KG1 (cell line): ENCODE measurements at regions not wholly inside any gene's neighbourhood (a gene's known extent, or its start where the extent isn't known, plus 50 kb on each side); places are given as distances from the start of the nearest gene placed in this dataset.
"Not testable (repeated sequence)": the region's sequence is repeated elsewhere in the genome, so short reads cannot be mapped to it uniquely, and the experiment has no call there.

ENCODE experiments used
- DNase-seq: peaks from one replicate; lab custom pipeline; 2025; lab: John Stamatoyannopoulos, UW

GRCh38 chr4:33649471-33649870, 2594.8 kb downstream of the ARAP2 start:
- no peak for DNase-seq

- no peak for DNase-seq
These were observed 2594.3 kb downstream of the ARAP2 start for GRCh38 chr4:33650036-33650435.

GRCh38 chr4:33658971-33659370, 2585.3 kb downstream of the ARAP2 start:
- DNase-seq: no peak

GRCh38 chr4:33661636-33662035, 2582.7 kb downstream of the ARAP2 start:
- no peak for DNase-seq

GRCh38 chr4:33685939-33686338, 2558.4 kb downstream of the ARAP2 start:
- no peak for DNase-seq

GRCh38 chr4:33696041-33696440, 2548.3 kb downstream of the ARAP2 start:
- no peak for DNase-seq

- DNase-seq: no peak
These were observed 2547.7 kb downstream of the ARAP2 start for GRCh38 chr4:33696586-33696985.

GRCh38 chr4:33709247-33709646, 2535.1 kb downstream of the ARAP2 start:
- DNase-seq: no peak

GRCh38 chr4:33711826-33712225, 2532.5 kb downstream of the ARAP2 start:
- DNase-seq: no peak

- DNase-seq: no peak
These were observed 2529.3 kb downstream of the ARAP2 start for GRCh38 chr4:33714971-33715370.

GRCh38 chr4:33715841-33716395, 2528.4 kb downstream of the ARAP2 start:
- DNase-seq: no peak

- DNase-seq: no peak
These were observed 2522.1 kb downstream of the ARAP2 start for GRCh38 chr4:33722254-33722653.

GRCh38 chr4:33722800-33723516, 2521.4 kb downstream of the ARAP2 start:
- no peak for DNase-seq

GRCh38 chr4:33724685-33725084, 2519.6 kb downstream of the ARAP2 start:
- DNase-seq: no peak

GRCh38 chr4:33725861-33726260, 2518.5 kb downstream of the ARAP2 start:
- no peak for DNase-seq

GRCh38 chr4:33737726-33738125, 2506.6 kb downstream of the ARAP2 start:
- DNase-seq: no peak

GRCh38 chr4:33739884-33740632, 2504.3 kb downstream of the ARAP2 start:
- no peak for DNase-seq

- not testable (repeated sequence) for DNase-seq
These were observed 2503.4 kb downstream of the ARAP2 start for GRCh38 chr4:33740871-33741270.

- no peak for DNase-seq
These were observed 2497.3 kb downstream of the ARAP2 start for GRCh38 chr4:33746979-33747378.

GRCh38 chr4:33751050-33751449, 2493.3 kb downstream of the ARAP2 start:
- no peak for DNase-seq

- DNase-seq: no peak
These were observed 2471.7 kb downstream of the ARAP2 start for GRCh38 chr4:33772582-33772981.

GRCh38 chr4:33780952-33781791, 2463.1 kb downstream of the ARAP2 start:
- DNase-seq: no peak
